AG04449 (cell line): ENCODE measurements at regions not wholly inside any gene's neighbourhood (a gene's known extent, or its start where the extent isn't known, plus 50 kb on each side); places are given as distances from the start of the nearest gene placed in this dataset.
A peak's percentile ranks its signal among the peaks of the same experiment; 100 is the strongest.

Source experiments
- CTCF ChIA-PET: fragments of 350-600 bp; formaldehyde crosslinking; extraction: SDS; loops from one replicate; lab custom pipeline; 2021; ENCODE audit warnings: antibody characterized with exemption; lab: Yijun Ruan, JAX
- POLR2A ChIA-PET: fragments of 400-600, 350-600 bp; formaldehyde crosslinking; extraction: SDS; loops from one replicate; lab custom pipeline; 2020; ENCODE audit warnings: antibody characterized with exemption, inconsistent platforms; lab: Yijun Ruan, JAX
- DNase-seq: peaks from one replicate; pipeline ENCODE4 v3.0.0-alpha.2; 2010; ENCODE audit warnings: low read depth, low spot score
- H3K4me3 ChIP-seq: 2 replicates; pipeline ENCODE4 v1.5.1; 2011; ENCODE audit warnings: low read depth, mild to moderate bottlenecking, control low read depth, low read length
- TF ChIP-seq, protein P1 (sequence below): IDR thresholded peaks from one replicate; pipeline ENCODE4 v1.5.1; 2011; ENCODE audit warnings: mild to moderate bottlenecking, moderate library complexity, low read length, control low read depth, inconsistent platforms; ENCODE audit not compliant: insufficient read depth; ENCODE audit errors: missing control alignments

DNA sequence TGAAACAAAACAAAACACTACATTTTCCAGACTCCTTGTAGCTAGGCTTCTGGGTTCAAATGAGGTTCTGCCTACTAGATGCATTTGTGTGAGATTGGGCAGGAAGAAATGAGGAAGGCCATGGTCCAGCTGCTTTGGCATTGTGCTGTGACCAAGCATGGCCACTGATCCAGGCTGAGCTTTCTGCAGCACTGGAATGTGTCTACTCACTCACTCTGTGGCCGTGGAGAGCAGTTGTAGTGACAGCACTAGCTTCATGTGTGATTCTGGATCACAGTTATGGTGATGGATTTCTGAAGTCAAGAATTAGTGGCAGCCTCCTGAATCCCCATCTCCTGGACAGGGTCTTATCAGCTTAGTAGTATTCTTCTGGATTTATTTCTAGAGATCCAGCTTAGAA is 358.9 kb downstream of the GPAT3 start:
- DNase-seq, result no peak
- TF ChIP-seq, protein P1, sequence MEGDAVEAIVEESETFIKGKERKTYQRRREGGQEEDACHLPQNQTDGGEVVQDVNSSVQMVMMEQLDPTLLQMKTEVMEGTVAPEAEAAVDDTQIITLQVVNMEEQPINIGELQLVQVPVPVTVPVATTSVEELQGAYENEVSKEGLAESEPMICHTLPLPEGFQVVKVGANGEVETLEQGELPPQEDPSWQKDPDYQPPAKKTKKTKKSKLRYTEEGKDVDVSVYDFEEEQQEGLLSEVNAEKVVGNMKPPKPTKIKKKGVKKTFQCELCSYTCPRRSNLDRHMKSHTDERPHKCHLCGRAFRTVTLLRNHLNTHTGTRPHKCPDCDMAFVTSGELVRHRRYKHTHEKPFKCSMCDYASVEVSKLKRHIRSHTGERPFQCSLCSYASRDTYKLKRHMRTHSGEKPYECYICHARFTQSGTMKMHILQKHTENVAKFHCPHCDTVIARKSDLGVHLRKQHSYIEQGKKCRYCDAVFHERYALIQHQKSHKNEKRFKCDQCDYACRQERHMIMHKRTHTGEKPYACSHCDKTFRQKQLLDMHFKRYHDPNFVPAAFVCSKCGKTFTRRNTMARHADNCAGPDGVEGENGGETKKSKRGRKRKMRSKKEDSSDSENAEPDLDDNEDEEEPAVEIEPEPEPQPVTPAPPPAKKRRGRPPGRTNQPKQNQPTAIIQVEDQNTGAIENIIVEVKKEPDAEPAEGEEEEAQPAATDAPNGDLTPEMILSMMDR, result no peak
- H3K4me3 ChIP-seq, result no peak overlapping the region
- ChIA-PET POLR2A (no interaction called here), CTCF (no interaction called here)

DNA sequence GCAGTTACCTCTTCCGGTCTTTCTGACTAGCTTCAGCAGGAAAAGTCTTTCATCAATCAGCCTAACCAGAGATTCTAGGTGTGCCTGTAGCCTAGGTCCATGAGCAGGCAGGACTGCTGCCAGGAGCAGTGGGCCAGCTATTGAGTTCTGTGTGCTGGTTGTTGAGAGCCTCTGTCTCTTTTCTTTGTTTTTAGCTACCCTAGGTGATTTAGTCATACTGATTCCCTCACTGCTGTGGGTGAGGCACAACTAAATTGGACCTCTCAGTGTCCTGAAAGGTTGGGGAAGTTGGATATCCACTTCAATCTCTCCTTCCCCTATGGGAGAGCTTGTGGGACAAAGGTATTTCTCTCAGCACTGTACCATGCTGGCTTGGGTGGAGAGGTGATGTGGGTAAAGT is 354.9 kb downstream of the GPAT3 start:
- no peak overlapping the region for H3K4me3 ChIP-seq
- ChIA-PET CTCF (interaction anchor here (0.6 kb wide), 1 partner anchor 210 kb away, joined by 3 read pairs; no protein-coding TSS in a partner anchor), POLR2A (no interaction called here)
- TF ChIP-seq, protein P1, result no peak
- no peak for DNase-seq

DNA sequence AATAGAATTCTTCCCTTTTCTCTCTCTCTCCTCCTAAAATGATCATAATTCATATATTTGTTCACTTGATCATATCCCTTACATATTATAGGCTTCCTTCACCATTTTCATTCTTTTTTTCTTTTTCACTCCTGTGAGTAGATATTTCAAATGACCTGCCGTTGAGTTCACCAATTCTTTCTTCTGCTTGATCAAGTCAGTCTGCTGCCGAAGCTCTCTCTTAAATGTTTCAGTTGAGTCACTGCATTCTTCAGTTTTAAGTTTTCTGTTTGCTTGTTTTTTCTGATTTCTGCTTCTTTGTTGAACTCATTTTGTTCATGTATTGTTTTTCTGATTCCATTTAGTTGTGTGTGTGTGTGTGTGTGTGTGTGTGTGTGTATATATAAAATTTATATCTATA is 354.3 kb downstream of the GPAT3 start:
- ChIA-PET CTCF (no interaction called here), POLR2A (no interaction called here)
- no peak overlapping the region for H3K4me3 ChIP-seq
- TF ChIP-seq, protein P1, result no peak
- no peak for DNase-seq

DNA sequence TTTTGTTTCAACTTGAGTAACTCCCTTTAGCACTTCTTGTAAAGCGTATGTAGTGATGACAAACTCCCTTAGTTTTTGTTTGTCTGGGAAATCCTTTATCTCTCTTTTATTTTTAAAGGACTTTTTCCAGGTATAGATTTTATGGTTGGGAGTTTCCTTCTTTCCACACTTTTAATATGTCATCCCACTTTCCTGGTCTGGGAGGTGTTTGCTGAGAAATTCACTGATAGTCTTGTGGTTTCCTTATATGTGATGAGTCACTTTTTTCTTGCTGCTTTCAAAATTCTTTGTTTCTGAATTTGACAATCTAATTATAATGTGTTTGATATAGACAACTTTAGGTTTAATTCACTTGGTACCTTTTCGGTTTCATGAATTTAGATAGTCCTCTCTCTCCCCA is 353.9 kb downstream of the GPAT3 start:
- ChIA-PET POLR2A (no interaction called here), CTCF (no interaction called here)
- peak; percentile 17 for DNase-seq
- no peak overlapping the region for H3K4me3 ChIP-seq
- TF ChIP-seq, protein P1, result no peak

DNA sequence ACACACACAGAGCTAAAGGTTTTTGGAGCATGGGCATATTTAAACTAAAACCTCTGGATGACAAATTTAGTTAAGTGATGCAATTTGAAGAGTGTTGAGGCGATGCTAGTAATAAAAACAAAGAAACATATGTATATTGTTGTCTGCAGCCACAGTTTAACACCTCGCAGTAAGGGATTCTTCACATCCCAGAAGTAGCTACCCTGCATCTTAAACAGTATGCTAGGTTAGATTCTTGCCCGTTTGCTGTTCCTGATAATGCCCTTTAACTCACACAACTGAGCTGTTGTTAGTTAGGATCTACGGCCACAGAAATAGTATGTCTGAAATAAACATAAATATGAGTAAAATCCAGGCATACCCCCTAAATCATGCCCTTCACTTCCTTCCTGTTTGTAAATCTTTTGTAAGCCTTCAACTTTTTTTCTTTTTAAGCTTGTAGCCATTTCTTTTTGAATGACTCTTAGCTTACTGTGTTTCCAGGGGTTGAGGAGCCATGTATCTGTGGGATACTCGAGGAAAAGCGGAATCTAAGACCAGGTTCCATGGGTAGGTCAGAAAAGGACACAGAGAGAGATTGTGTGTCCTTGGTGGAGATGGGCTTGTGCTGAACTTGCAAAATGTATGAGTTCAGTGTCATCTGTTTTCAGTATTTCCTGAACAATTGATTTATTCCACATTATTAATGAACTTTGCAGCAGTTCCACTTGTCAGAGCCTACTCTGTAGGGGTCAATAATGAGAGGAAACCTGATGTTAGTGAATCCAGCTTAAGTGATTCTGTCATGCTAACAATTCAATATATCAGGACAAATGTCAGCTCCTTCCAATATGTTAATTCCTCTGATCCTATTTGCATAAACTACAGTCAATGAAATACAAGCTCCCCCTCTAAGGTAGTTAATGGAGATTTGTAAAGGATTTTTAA is 349.6 kb downstream of the GPAT3 start:
- no peak for DNase-seq
- POLR2A ChIA-PET, result no interaction called here
- no peak overlapping the region for H3K4me3 ChIP-seq
- CTCF ChIA-PET, result no interaction called here
- TF ChIP-seq, protein P1, result no peak

DNA sequence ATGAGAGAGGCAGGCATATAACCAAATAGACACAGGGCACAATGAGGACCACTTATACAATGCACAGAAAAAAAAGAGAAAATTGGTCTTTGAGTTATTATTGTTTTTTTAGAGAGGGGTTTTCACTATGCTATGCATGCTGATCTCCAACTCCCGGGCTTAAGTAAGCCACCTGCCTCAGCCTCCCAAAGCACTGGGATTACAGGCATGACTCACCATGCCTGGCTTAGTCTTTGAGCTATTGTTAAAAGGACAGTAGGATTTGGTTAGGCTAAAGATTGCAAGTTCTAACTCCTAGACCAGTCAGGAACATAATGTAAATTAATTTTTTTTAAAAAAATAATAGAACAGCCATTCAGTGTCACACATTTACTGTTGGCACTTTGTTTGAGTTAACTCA is 340.1 kb downstream of the GPAT3 start:
- TF ChIP-seq, protein P1, result no peak
- no peak overlapping the region for H3K4me3 ChIP-seq
- DNase-seq, result no peak
- POLR2A ChIA-PET, result no interaction called here
- CTCF ChIA-PET, result no interaction called here
